AG04449 (cell line): ENCODE measurements at regions not wholly inside any gene's neighbourhood (a gene's known extent, or its start where the extent isn't known, plus 50 kb on each side); places are given as distances from the start of the nearest gene placed in this dataset.

Experiments used
- CTCF ChIA-PET: fragments of 350-600 bp; formaldehyde crosslinking; extraction: SDS; loops from one replicate; lab custom pipeline; 2021; ENCODE audit warnings: antibody characterized with exemption; lab: Yijun Ruan, JAX
- POLR2A ChIA-PET: fragments of 400-600, 350-600 bp; formaldehyde crosslinking; extraction: SDS; loops from one replicate; lab custom pipeline; 2020; ENCODE audit warnings: antibody characterized with exemption, inconsistent platforms; lab: Yijun Ruan, JAX
- DNase-seq: peaks from one replicate; pipeline ENCODE4 v3.0.0-alpha.2; 2010; ENCODE audit warnings: low read depth, low spot score
- H3K4me3 ChIP-seq: 2 replicates; pipeline ENCODE4 v1.5.1; 2011; ENCODE audit warnings: low read depth, mild to moderate bottlenecking, control low read depth, low read length
- TF ChIP-seq, protein P1 (sequence below): IDR thresholded peaks from one replicate; pipeline ENCODE4 v1.5.1; 2011; ENCODE audit warnings: mild to moderate bottlenecking, moderate library complexity, low read length, control low read depth, inconsistent platforms; ENCODE audit not compliant: insufficient read depth; ENCODE audit errors: missing control alignments

DNA sequence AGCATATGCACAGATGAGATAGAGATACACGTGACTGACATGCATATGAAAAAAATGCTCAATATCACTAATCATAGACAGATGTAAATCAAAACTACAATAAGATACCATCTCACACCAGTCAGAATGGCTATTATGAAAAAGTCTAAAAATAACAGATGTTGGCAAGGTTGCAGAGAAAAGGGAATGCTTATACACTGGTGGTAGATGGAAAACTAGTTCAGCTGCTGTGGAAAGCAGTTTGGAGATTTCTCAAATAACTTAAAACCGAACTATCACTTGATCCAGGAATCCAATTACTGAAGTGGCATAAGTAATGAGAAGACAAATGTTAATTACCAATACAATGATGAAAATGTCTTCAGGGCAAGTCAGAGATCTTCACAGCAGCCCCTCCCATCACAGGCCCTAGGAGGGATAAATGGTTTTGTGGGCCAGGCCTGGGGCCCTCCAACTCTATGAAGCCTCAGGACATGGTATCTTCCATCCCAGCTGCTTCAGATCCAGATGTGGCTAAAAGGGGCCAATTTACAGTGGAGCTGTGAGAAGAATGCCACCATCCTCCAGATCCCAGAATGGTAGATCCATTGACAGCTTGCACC lies 71.4 kb upstream of the PLSCR4 start:
- CTCF ChIA-PET: interaction anchor here (1.0 kb wide), 1 partner anchor 135 kb away, joined by 4 read pairs; no protein-coding TSS in a partner anchor
- no peak for DNase-seq
- POLR2A ChIA-PET: no interaction called here
- TF ChIP-seq, protein P1, sequence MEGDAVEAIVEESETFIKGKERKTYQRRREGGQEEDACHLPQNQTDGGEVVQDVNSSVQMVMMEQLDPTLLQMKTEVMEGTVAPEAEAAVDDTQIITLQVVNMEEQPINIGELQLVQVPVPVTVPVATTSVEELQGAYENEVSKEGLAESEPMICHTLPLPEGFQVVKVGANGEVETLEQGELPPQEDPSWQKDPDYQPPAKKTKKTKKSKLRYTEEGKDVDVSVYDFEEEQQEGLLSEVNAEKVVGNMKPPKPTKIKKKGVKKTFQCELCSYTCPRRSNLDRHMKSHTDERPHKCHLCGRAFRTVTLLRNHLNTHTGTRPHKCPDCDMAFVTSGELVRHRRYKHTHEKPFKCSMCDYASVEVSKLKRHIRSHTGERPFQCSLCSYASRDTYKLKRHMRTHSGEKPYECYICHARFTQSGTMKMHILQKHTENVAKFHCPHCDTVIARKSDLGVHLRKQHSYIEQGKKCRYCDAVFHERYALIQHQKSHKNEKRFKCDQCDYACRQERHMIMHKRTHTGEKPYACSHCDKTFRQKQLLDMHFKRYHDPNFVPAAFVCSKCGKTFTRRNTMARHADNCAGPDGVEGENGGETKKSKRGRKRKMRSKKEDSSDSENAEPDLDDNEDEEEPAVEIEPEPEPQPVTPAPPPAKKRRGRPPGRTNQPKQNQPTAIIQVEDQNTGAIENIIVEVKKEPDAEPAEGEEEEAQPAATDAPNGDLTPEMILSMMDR: no peak
- H3K4me3 ChIP-seq: no peak overlapping the region

DNA sequence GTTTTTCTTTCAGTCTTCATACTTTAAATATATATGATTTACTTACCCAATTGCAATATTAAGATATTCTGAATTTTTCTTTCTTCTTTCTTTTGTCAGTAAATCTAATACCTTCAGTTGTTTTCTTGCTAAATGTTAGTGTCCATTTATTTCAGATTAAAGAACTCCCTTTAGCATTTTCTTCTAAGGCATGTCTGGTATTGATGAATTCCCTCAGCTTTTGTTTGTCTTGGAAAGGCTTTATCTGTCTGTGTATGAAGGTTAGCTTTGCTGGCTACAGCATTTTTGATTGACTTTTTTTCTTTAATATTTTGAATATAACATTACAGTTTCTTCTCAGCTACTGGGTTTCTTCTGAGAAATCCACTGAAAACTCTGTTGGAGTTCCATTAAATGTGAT lies 64.0 kb upstream of the PLSCR4 start:
- H3K4me3 ChIP-seq: no peak overlapping the region
- ChIA-PET CTCF (interaction anchor here (1.1 to 3.0 kb wide), 3 partner anchors 12 to 125 kb away, joined by 4 to 34 read pairs (median 14); no protein-coding TSS in a partner anchor), POLR2A (interaction anchor here (1.7 kb wide), 1 partner anchor 154 kb away, joined by 7 read pairs; the partner anchor contains the start of gene PLOD2)
- TF ChIP-seq, protein P1: no peak
- no peak for DNase-seq

DNA sequence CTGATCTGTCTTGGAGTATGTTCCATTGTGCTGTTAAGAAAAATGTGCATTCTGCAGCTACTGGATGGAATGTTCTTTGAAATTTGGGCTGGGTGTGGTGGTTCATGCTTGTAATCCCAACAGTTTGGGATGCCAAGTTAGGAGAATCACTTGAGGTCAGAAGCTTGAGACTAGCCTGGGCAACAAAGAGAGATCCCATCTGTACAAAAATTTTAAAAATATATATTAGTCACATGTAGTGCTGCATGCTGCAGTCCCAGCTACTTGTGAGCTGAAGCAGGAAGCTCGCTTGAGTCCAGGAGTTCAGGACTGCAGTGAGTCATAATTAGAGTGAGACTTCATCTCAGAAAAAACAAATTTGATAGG lies 62.8 kb upstream of the PLSCR4 start:
- TF ChIP-seq, protein P1: no peak
- POLR2A ChIA-PET: interaction anchor here (0.6 to 1.7 kb wide), 4 partner anchors 41 to 152 kb away, joined by 3 to 7 read pairs (median 4); partner anchors contain the start of gene PLOD2

DNA sequence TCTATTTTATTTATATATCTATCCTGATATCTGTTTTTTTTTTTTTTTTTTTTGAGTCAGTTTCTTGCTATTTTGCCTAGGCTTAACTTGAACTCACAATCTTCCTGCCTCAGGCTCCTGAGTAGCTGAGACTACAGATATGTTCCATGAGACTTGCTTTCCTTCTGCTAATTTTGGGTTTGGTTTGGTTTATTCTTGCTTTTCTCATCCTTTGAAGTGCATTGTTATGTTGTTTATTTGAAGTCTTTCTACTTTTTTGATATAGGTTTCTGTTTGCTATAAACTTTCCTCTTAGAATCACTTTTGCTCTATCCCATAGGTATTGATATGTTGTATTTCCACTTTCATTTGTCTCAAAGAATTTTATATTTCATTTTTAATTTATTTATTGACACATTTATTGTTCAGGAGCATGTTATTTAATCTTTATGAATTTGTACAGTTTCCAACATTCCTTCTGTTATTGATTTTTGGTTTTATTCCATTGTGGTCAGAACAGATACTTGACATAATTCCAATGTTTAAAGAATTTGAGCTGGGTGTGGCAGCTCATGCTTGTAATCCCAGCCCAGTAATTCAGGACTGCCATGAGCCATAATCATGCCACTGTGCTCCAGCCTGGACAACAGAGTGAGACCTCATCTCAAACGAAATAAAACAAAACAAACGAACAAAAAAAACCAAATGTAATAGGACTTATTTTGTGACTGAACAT lies 62.3 kb upstream of the PLSCR4 start:
- TF ChIP-seq, protein P1: no peak
- no peak overlapping the region for H3K4me3 ChIP-seq
- DNase-seq: no peak
- ChIA-PET POLR2A (interaction anchor here (0.6 to 1.7 kb wide), 3 partner anchors 40 to 152 kb away, joined by 3 to 7 read pairs (median 4); partner anchors contain the start of gene PLOD2), CTCF (interaction anchor here (1.0 to 3.0 kb wide), 6 partner anchors 12 to 281 kb away, joined by 3 to 34 read pairs (median 4); no protein-coding TSS in a partner anchor)

More for the DNA sequence above, 62.8 kb upstream of the PLSCR4 start:
- CTCF ChIA-PET: interaction anchor here (0.7 to 3.0 kb wide), 7 partner anchors 12 to 281 kb away, joined by 3 to 34 read pairs (median 4); no protein-coding TSS in a partner anchor
- H3K4me3 ChIP-seq: no peak overlapping the region
- peak; percentile 57 for DNase-seq

DNA sequence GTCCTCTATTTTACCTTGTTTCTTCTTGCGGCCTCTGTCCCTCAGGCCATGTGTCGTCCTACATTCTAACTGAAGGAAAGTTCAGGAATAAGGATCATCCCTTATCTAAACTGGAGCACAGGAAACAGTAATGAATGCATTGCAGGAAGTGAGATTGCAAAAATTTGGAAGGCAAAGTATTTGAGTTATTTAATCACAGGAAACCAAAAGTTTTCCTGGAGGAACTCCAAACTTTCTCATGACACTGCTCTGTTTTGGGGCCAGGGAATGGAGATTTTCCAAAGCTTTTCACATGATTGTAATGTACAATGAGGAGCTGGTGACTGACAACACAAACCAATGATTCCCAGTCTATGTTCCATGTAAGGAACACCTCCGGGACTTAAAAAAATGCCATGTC lies 57.8 kb upstream of the PLSCR4 start:
- CTCF ChIA-PET: interaction anchor here (0.8 kb wide), 1 partner anchor 120 kb away, joined by 3 read pairs; no protein-coding TSS in a partner anchor
- DNase-seq: peak; percentile 26
- POLR2A ChIA-PET: no interaction called here
- TF ChIP-seq, protein P1: no peak
- H3K4me3 ChIP-seq: no peak overlapping the region

DNA sequence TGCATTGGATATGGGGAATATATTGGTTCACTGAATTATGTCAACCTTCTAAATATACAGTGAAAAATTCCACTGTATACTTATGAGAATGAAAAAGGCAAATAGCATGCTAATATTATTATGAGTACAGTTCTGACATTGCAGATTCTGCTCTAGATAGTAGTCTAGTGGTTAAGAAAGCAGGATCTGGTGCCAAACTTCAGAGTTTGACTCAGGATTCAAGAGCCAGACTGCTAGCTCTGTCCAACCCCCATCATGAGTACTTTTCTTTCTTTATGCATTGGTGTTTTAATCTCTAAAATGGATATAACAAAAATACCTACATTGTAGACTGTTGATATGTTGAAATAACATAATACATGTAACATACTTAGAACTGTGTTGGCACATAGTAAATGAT lies 57.3 kb upstream of the PLSCR4 start:
- CTCF ChIA-PET: interaction anchor here (0.8 kb wide), 2 partner anchors 12 to 119 kb away, joined by 3 read pairs; no protein-coding TSS in a partner anchor
- TF ChIP-seq, protein P1: no peak
- H3K4me3 ChIP-seq: no peak overlapping the region
- POLR2A ChIA-PET: no interaction called here
- peak; percentile 75 for DNase-seq
